Chondrocyte (in vitro differentiated cells): ENCODE measurements at regions not wholly inside any gene's neighbourhood (a gene's known extent, or its start where the extent isn't known, plus 50 kb on each side); places are given as distances from the start of the nearest gene placed in this dataset.

Experiments used
- DNase-seq: peaks from one replicate; pipeline ENCODE4 v3.0.0; 2021; ENCODE audit warnings: mixed read lengths, low spot score
- H3K27ac Mint-ChIP-seq: one replicate; pipeline ENCODE4 v1.8.0; 2021; ENCODE audit warnings: mild to moderate bottlenecking, moderate library complexity, mixed read lengths; ENCODE audit not compliant: unreplicated experiment
- H3K27me3 Mint-ChIP-seq: 2 replicates; pipeline ENCODE4 v1.8.0; 2021; ENCODE audit warnings: low read depth, mixed read lengths
- H3K36me3 Mint-ChIP-seq: 2 replicates; pipeline ENCODE4 v1.8.0; 2021; ENCODE audit warnings: low read depth, mixed read lengths
- H3K4me1 Mint-ChIP-seq: 2 replicates; pipeline ENCODE4 v1.8.0; 2021; ENCODE audit warnings: low read depth, mild to moderate bottlenecking, mixed read lengths
- H3K4me3 Mint-ChIP-seq: one replicate; pipeline ENCODE4 v1.8.0; 2021; ENCODE audit warnings: mild to moderate bottlenecking, moderate library complexity, mixed read lengths; ENCODE audit not compliant: unreplicated experiment
- H3K9me3 Mint-ChIP-seq: 2 replicates; pipeline ENCODE4 v1.8.0; 2021; ENCODE audit warnings: low read depth, mixed read lengths
- CTCF ChIP-seq: fragments of 200-600 bp; sonication (generic); IDR thresholded peaks from 2 replicates; pipeline ENCODE4 v1.5.0; 2021; ENCODE audit warnings: antibody characterized with exemption, mild to moderate bottlenecking, moderate library complexity

- Mint-ChIP-seq H3K4me3 (no peak overlapping the region), H3K27ac (no peak overlapping the region), H3K9me3 (peaks cover 29% of the 10 kb centered on the region), H3K36me3 (no peaks in the 10 kb centered on the region), H3K27me3 (no peaks in the 10 kb centered on the region), H3K4me1 (no peaks in the 10 kb centered on the region)
- DNase-seq = peak; percentile 84
- no peak for TF ChIP-seq CTCF
Observed at GRCh38 chr15:25184356-25185155, 229.8 kb downstream of the SNRPN start.

DNA sequence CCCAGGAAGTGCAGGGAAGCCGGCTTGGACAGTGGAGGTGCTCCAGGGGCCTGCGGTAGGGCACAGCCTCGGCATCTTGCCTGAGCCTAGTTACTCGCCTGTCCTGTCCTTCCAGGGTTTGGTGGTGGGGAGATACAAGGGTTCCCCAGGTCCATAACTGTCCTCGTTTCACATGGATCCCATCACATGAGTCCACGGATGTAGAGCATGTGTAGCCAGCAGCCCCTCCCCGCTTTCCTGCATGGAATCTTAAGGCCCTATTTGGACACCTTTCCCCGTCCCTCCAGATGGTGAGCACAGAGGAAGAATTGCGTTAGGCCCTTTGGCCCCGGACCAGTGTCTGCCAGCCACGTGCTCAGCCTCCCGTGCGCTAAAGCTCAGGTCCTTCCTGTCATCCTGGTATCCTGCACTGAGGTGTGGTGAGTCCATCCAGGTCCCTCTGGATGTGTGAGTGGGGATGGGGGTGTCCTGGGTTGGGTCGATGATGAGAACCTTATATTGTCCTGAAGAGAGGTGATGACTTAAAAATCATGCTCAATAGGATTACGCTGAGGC is 230.4 kb downstream of the SNRPN start:
- Mint-ChIP-seq H3K4me3 (no peak overlapping the region), H3K9me3 (peaks cover 29% of the 10 kb centered on the region)

GRCh38 chr15:25185791-25186190 is 231.0 kb downstream of the SNRPN start:
- peak; percentile 79 for DNase-seq
- H3K9me3 Mint-ChIP-seq = peaks cover 30% of the 10 kb centered on the region
- no peak overlapping the region for H3K4me3 Mint-ChIP-seq
- no peaks in the 10 kb centered on the region for H3K36me3 Mint-ChIP-seq
- no peaks in the 10 kb centered on the region for H3K27me3 Mint-ChIP-seq
- H3K4me1 Mint-ChIP-seq = no peaks in the 10 kb centered on the region
- H3K27ac Mint-ChIP-seq = no peak overlapping the region
- no peak for TF ChIP-seq CTCF

More for the DNA sequence above, 230.4 kb downstream of the SNRPN start:
- H3K27ac Mint-ChIP-seq = no peak overlapping the region
- TF ChIP-seq CTCF = no peak
- H3K36me3 Mint-ChIP-seq = no peaks in the 10 kb centered on the region
- H3K4me1 Mint-ChIP-seq = no peaks in the 10 kb centered on the region
- H3K27me3 Mint-ChIP-seq = no peaks in the 10 kb centered on the region
- DNase-seq = no peak

DNA sequence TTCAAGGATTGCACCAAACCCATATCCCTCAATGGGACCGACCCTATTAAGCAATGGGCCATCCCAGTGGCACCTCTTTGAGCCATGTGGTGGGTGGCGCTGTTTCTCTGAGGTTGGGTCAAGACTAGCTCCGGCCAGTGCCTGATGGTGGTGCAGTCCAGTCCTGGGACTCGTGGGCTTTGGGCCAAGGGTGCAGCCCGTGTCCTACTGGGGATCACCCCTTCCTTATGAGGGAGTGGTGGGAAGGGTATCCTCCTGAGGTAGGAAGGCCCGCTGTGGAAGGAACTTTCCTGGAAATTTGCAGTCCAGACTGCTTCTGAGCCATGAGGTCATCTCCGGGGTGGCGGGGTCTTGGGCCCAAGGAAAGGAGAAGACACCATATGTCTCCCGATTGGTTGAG is 231.6 kb downstream of the SNRPN start:
- Mint-ChIP-seq H3K4me3 (no peak overlapping the region), H3K9me3 (peaks cover 30% of the 10 kb centered on the region), H3K27me3 (no peaks in the 10 kb centered on the region), H3K4me1 (no peaks in the 10 kb centered on the region), H3K36me3 (no peaks in the 10 kb centered on the region), H3K27ac (no peak overlapping the region)
- DNase-seq = peak; percentile 59
- TF ChIP-seq CTCF = no peak

DNA sequence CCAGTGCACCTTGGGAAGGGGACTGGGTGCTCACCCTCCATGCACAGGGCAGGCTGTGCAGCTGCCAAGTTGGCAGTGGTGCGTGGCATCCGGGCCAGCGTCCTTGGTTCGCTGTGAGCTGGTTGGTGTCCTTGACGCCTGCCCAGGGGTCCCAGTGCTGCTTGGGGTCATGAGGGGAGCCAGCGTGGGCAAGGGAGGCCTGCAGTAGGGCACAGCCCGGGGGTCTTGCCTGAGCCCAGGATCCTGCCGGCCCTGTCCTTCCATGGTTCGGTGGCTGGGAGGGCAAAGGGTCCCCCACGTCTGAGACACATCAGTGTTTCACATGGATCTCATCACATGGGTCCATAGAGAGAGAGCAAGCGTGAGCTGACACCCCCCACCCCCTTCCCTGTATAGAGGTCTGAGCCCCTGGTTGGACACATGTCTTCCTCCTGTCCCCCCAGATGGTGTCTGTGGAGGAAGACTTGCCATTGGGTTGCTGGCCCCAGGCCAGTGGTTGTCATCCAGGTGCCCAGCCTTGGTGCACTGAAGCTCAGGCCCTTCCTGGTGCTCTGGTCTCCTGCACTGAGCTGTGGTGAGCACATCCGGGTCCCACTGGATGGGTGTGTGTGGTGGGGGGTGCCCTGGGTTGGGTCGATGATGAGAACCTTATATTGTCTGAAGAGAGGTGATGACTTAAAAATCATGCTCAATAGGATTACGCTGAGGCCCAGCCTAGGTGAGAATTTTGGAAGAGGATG is 232.3 kb downstream of the SNRPN start:
- Mint-ChIP-seq H3K36me3 (no peaks in the 10 kb centered on the region), H3K9me3 (peaks cover 32% of the 10 kb centered on the region), H3K27ac (no peak overlapping the region), H3K4me1 (no peaks in the 10 kb centered on the region), H3K4me3 (no peak overlapping the region), H3K27me3 (no peaks in the 10 kb centered on the region)
- DNase-seq = peak; percentile 79
- no peak for TF ChIP-seq CTCF
